Fibroblast of skin of back (primary cell): ENCODE measurements at regions not wholly inside any gene's neighbourhood (a gene's known extent, or its start where the extent isn't known, plus 50 kb on each side); places are given as distances from the start of the nearest gene placed in this dataset.

Source experiments
- DNase-seq: peaks from one replicate; pipeline ENCODE4 v3.0.0-alpha.2; 2013

- DNase-seq = peak; percentile 7
Observed at GRCh38 chr4:1463088-1463926, 57.1 kb upstream of the NKX1-1 start.

- DNase-seq = no peak
Observed at GRCh38 chr4:1462768-1463075, 56.5 kb upstream of the NKX1-1 start.

GRCh38 chr4:1462009-1462767 is 55.9 kb upstream of the NKX1-1 start:
- no peak for DNase-seq

- DNase-seq = no peak
Observed at GRCh38 chr4:1460967-1461868, 55.0 kb upstream of the NKX1-1 start.

GRCh38 chr4:1459722-1460511 is 53.7 kb upstream of the NKX1-1 start:
- DNase-seq = no peak

GRCh38 chr4:1459081-1459721 is 53.0 kb upstream of the NKX1-1 start:
- no peak for DNase-seq

- DNase-seq = no peak
Observed at GRCh38 chr4:1458581-1458980, 52.3 kb upstream of the NKX1-1 start.
